Testis (tissue), 2 donors: ENCODE measurements at regions not wholly inside any gene's neighbourhood (a gene's known extent, or its start where the extent isn't known, plus 50 kb on each side); places are given as distances from the start of the nearest gene placed in this dataset.

Experiments used
- DNase-seq: peaks from one replicate; pipeline ENCODE4 v3.0.0-alpha.2; 2019
- H3K27ac ChIP-seq, 2 donors: fragments of 200-600 bp; sonication (generic); one replicate each; pipeline ENCODE4 v1.5.1; 2019
- H3K27me3 ChIP-seq: fragments of 200-600 bp; sonication (generic); one replicate; pipeline ENCODE4 v1.5.1; 2019
- H3K36me3 ChIP-seq: fragments of 200-600 bp; sonication (generic); one replicate; pipeline ENCODE4 v1.5.1; 2017; ENCODE audit warnings: low read depth; ENCODE audit errors: missing control alignments
- H3K4me1 ChIP-seq: fragments of 200-600 bp; sonication (generic); one replicate; pipeline ENCODE4 v1.5.1; 2019
- H3K4me3 ChIP-seq, 2 donors: fragments of 200-600 bp; sonication (generic); one replicate each; pipeline ENCODE4 v1.5.1; 2017 to 2019
- H3K9me3 ChIP-seq: fragments of 200-600 bp; sonication (generic); one replicate; pipeline ENCODE4 v1.5.1; 2017
- CTCF ChIP-seq, 3 experiments: fragments of 450-650 bp in 2 of 3; fragments of 200-600 bp in 1 of 3; sonication (generic) in 1 of 3; IDR thresholded peaks; one replicate each; pipeline ENCODE4 v1.5.1; 2016 to 2019; ENCODE audit warnings: antibody characterized with exemption in 3 of 3, mild to moderate bottlenecking in 2 of 3, moderate library complexity in 1 of 3
- POLR2A ChIP-seq: fragments of 450-650 bp; IDR thresholded peaks from one replicate; pipeline ENCODE4 v1.6.1; 2017; ENCODE audit warnings: antibody characterized with exemption, mild to moderate bottlenecking, moderate library complexity
- WGBS, 2 donors: methylation state at CpG; one replicate each; pipeline ENCODE4 v1.1.5; 2018; 5-methylcytosine and 5-hydroxymethylcytosine counted together
- intact Hi-C: fragments of 100-400 bp; cut with DNase I; formaldehyde crosslinking; loops from one replicate; pipeline ENCODE4 v1.15.1; 2023; ENCODE audit warnings: low total_unique reads

DNA sequence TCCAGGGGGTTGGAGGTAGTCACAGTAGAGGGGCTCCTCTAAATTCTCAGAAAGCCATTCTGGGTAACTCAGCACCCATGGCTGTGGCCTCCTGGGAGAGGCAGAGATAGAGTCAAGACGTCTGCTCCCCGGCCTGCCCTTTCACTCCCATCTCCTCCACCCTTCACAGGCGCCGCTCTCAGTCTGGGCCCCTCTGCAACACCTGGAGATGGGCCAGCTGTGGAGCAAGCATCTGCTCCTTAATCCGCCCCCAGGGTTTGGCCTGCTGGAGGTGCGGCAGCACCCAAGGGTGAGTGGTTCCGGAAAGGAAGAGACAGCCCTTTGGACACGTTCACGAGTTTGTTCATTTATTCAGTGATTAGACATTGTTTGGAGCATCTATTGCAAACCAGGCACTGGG lies 271.3 kb downstream of the BMP7 start:
- H3K9me3 ChIP-seq, result no peaks in the 10 kb centered on the region
- H3K4me3 ChIP-seq, result no peak overlapping the region
- no peaks in the 10 kb centered on the region for H3K36me3 ChIP-seq
- no peaks in the 10 kb centered on the region for H3K27me3 ChIP-seq
- no peak for DNase-seq
- no peaks in the 10 kb centered on the region for H3K4me1 ChIP-seq
- intact Hi-C loops, result no loop called here
- H3K27ac ChIP-seq, result no peak overlapping the region
- no peak for TF ChIP-seq CTCF (IDR thresholded peaks at IDR 0.05)
- TF ChIP-seq POLR2A, result no peak
- WGBS, 2 donors, result 77 to 88% methylated on average over 9 of the region's 9 CpGs

GRCh38 chr20:56995635-56996075 lies 270.8 kb downstream of the BMP7 start:
- no peaks in the 10 kb centered on the region for H3K9me3 ChIP-seq
- TF ChIP-seq CTCF (IDR thresholded peaks at IDR 0.05) (peak in 1 of 3 experiments; percentile 24), POLR2A (no peak)
- no peaks in the 10 kb centered on the region for H3K36me3 ChIP-seq
- no peaks in the 10 kb centered on the region for H3K4me1 ChIP-seq
- no peak for DNase-seq
- H3K27ac ChIP-seq, result no peak overlapping the region
- no peak overlapping the region for H3K4me3 ChIP-seq
- WGBS, 2 donors, result 45 to 68% methylated on average over 8 to 12 of the region's 12 CpGs
- H3K27me3 ChIP-seq, result no peaks in the 10 kb centered on the region
- intact Hi-C loops, result no loop called here

GRCh38 chr20:56996533-56996932 lies 269.9 kb downstream of the BMP7 start:
- Histone ChIP-seq H3K4me1 (no peaks in the 10 kb centered on the region), H3K4me3 (no peak overlapping the region), H3K27me3 (no peaks in the 10 kb centered on the region), H3K27ac (no peak overlapping the region), H3K9me3 (no peaks in the 10 kb centered on the region), H3K36me3 (no peaks in the 10 kb centered on the region)
- TF ChIP-seq POLR2A (no peak), CTCF (IDR thresholded peaks at IDR 0.05) (no peak)
- intact Hi-C loops, result no loop called here
- WGBS, 2 donors, result 91 to 93% methylated on average over 2 of the region's 2 CpGs
- no peak for DNase-seq

GRCh38 chr20:56998438-56998837 lies 268.0 kb downstream of the BMP7 start:
- H3K4me3 ChIP-seq, result no peak overlapping the region
- intact Hi-C loops, result no loop called here
- H3K4me1 ChIP-seq, result no peaks in the 10 kb centered on the region
- DNase-seq, result no peak
- no peaks in the 10 kb centered on the region for H3K9me3 ChIP-seq
- no peak for TF ChIP-seq CTCF (IDR thresholded peaks at IDR 0.05)
- TF ChIP-seq POLR2A, result no peak
- H3K27ac ChIP-seq, result no peak overlapping the region
- no peaks in the 10 kb centered on the region for H3K36me3 ChIP-seq
- 86 to 97% methylated on average over 1 to 3 of the region's 3 CpGs for WGBS, 2 donors
- no peaks in the 10 kb centered on the region for H3K27me3 ChIP-seq

GRCh38 chr20:57000441-57000968 lies 265.9 kb downstream of the BMP7 start:
- H3K9me3 ChIP-seq, result no peaks in the 10 kb centered on the region
- intact Hi-C loops, result no loop called here
- no peak overlapping the region for H3K27ac ChIP-seq
- no peaks in the 10 kb centered on the region for H3K36me3 ChIP-seq
- H3K27me3 ChIP-seq, result no peaks in the 10 kb centered on the region
- no peaks in the 10 kb centered on the region for H3K4me1 ChIP-seq
- DNase-seq, result no peak
- H3K4me3 ChIP-seq, result no peak overlapping the region
- 85% methylated on average over 17 of the region's 17 CpGs for WGBS, 2 donors
- no peak for TF ChIP-seq CTCF (IDR thresholded peaks at IDR 0.05)
- no peak for TF ChIP-seq POLR2A
